Neural progenitor cell (in vitro differentiated cells): ENCODE measurements at regions not wholly inside any gene's neighbourhood (a gene's known extent, or its start where the extent isn't known, plus 50 kb on each side); places are given as distances from the start of the nearest gene placed in this dataset.
A peak's percentile ranks its signal among the peaks of the same experiment; 100 is the strongest.

Source experiments
- DNase-seq: peaks from one replicate; pipeline ENCODE4 v3.0.0-alpha.2; 2016; ENCODE audit warnings: low spot score
- H2AFZ ChIP-seq: fragments of 200-600 bp; sonication (generic); replicated peaks from 2 replicates; pipeline ENCODE4 v1.6.1; 2016; ENCODE audit warnings: antibody characterized with exemption
- H3F3A ChIP-seq: fragments of 200-600 bp; sonication (generic); 2 replicates; pipeline ENCODE4 v1.6.1; 2016; ENCODE audit warnings: antibody characterized with exemption, low read depth
- H3K27ac ChIP-seq: fragments of 200-600 bp; sonication (generic); 2 replicates; pipeline ENCODE4 v1.5.1; 2016; ENCODE audit warnings: mild to moderate bottlenecking
- H3K27me3 ChIP-seq: fragments of 200-600 bp; sonication (generic); 2 replicates; pipeline ENCODE4 v1.6.1; 2016; ENCODE audit warnings: mild to moderate bottlenecking, moderate library complexity
- H3K36me3 ChIP-seq: fragments of 200-600 bp; sonication (generic); 2 replicates; pipeline ENCODE4 v1.5.1; 2016
- H3K4me1 ChIP-seq: fragments of 200-600 bp; sonication (generic); 2 replicates; pipeline ENCODE4 v1.6.1; 2016; ENCODE audit warnings: mixed run types
- H3K4me2 ChIP-seq: fragments of 200-600 bp; sonication (generic); 2 replicates; pipeline ENCODE4 v1.6.1; 2016
- H3K4me3 ChIP-seq: fragments of 200-600 bp; sonication (generic); 2 replicates; pipeline ENCODE4 v1.5.1; 2016
- H3K79me2 ChIP-seq: fragments of 200-600 bp; sonication (generic); 2 replicates; pipeline ENCODE4 v1.6.1; 2016; ENCODE audit warnings: low read depth
- H3K9ac ChIP-seq: fragments of 200-600 bp; sonication (generic); 2 replicates; pipeline ENCODE4 v1.6.1; 2016
- H3K9me3 ChIP-seq: fragments of 200-600 bp; sonication (generic); 2 replicates; pipeline ENCODE4 v1.5.1; 2016; ENCODE audit warnings: low read depth
- H4K20me1 ChIP-seq: fragments of 200-600 bp; sonication (generic); 2 replicates; pipeline ENCODE4 v1.6.1; 2016; ENCODE audit warnings: low read depth
- H3K27ac Mint-ChIP-seq: 3 replicates; pipeline ENCODE4 v1.8.0; 2021; ENCODE audit warnings: mixed read lengths
- H3K27me3 Mint-ChIP-seq: 2 replicates; pipeline ENCODE4 v1.8.0; 2022; ENCODE audit warnings: low read depth, mild to moderate bottlenecking, inconsistent platforms, moderate library complexity, mixed read lengths; ENCODE audit not compliant: insufficient read depth
- H3K36me3 Mint-ChIP-seq: 3 replicates; pipeline ENCODE4 v1.8.0; 2021; ENCODE audit warnings: mixed read lengths
- H3K4me1 Mint-ChIP-seq: 3 replicates; pipeline ENCODE4 v1.8.0; 2021; ENCODE audit warnings: mixed read lengths
- H3K4me3 Mint-ChIP-seq: 3 replicates; pipeline ENCODE4 v1.8.0; 2021; ENCODE audit warnings: mild to moderate bottlenecking, moderate library complexity, mixed read lengths
- H3K9me3 Mint-ChIP-seq: 3 replicates; pipeline ENCODE4 v1.8.0; 2020; ENCODE audit warnings: mixed read lengths
- CTCF ChIP-seq: fragments of 200-600 bp; sonication (generic); IDR thresholded peaks from 2 replicates; pipeline ENCODE4 v1.5.1; 2017; ENCODE audit warnings: antibody characterized with exemption, mild to moderate bottlenecking
- EZH2 ChIP-seq: fragments of 200-600 bp; sonication (generic); IDR thresholded peaks from 2 replicates; pipeline ENCODE4 v1.6.1; 2017; ENCODE audit warnings: antibody characterized with exemption, mild to moderate bottlenecking, moderate library complexity
- EZH2phosphoT487 ChIP-seq: fragments of 200-600 bp; sonication (generic); IDR thresholded peaks from 2 replicates; pipeline ENCODE4 v1.6.1; 2017; ENCODE audit warnings: antibody characterized with exemption

GRCh38 chr6:19734519-19734918 lies 102.7 kb upstream of the ID4 start:
- Mint-ChIP-seq H3K36me3 (no peaks in the 10 kb centered on the region), H3K27me3 (peaks cover 3% of the 10 kb centered on the region), H3K4me3 (no peak overlapping the region), H3K4me1 (peaks cover 19% of the 10 kb centered on the region), H3K9me3 (peaks cover 18% of the 10 kb centered on the region), H3K27ac (peak overlapping the region; percentile 14)
- H3K79me2 ChIP-seq = no peaks in the 10 kb centered on the region
- no peaks in the 10 kb centered on the region for H3K9me3 ChIP-seq
- peak overlapping the region; percentile 68 for H3K27ac ChIP-seq
- TF ChIP-seq CTCF (no peak), EZH2 (no peak), EZH2phosphoT487 (no peak)
- peak; percentile 81 for DNase-seq
- H3K36me3 ChIP-seq = no peaks in the 10 kb centered on the region
- H3K4me1 ChIP-seq = peaks cover 33% of the 10 kb centered on the region
- H3K4me2 ChIP-seq = peak overlapping the region; percentile 57
- no peak overlapping the region for H3K9ac ChIP-seq
- H3K27me3 ChIP-seq = no peaks in the 10 kb centered on the region
- peak overlapping the region; percentile 17 for H3K4me3 ChIP-seq
- H4K20me1 ChIP-seq = no peaks in the 10 kb centered on the region
- H3F3A ChIP-seq = peaks cover 14% of the 10 kb centered on the region
- H2AFZ ChIP-seq = peak overlapping the region; percentile 84

- peaks cover 28% of the 10 kb centered on the region for H3K4me1 ChIP-seq
- no peaks in the 10 kb centered on the region for H3K36me3 ChIP-seq
- peaks cover 9% of the 10 kb centered on the region for H3F3A ChIP-seq
- no peak overlapping the region for H3K4me3 ChIP-seq
- H3K36me3 Mint-ChIP-seq = no peaks in the 10 kb centered on the region
- H3K9ac ChIP-seq = no peak overlapping the region
- DNase-seq = no peak
- H3K4me2 ChIP-seq = no peak overlapping the region
- peaks cover 12% of the 10 kb centered on the region for H3K9me3 Mint-ChIP-seq
- no peaks in the 10 kb centered on the region for H3K9me3 ChIP-seq
- H3K4me3 Mint-ChIP-seq = no peak overlapping the region
- H4K20me1 ChIP-seq = no peaks in the 10 kb centered on the region
- TF ChIP-seq CTCF (no peak), EZH2 (no peak), EZH2phosphoT487 (no peak)
- H3K4me1 Mint-ChIP-seq = peaks cover 19% of the 10 kb centered on the region
- H3K27ac ChIP-seq = no peak overlapping the region
- H3K27me3 Mint-ChIP-seq = peaks cover 3% of the 10 kb centered on the region
- no peak overlapping the region for H3K27ac Mint-ChIP-seq
- no peak overlapping the region for H2AFZ ChIP-seq
- H3K27me3 ChIP-seq = no peaks in the 10 kb centered on the region
- H3K79me2 ChIP-seq = no peaks in the 10 kb centered on the region
These were observed 101.1 kb upstream of the ID4 start for GRCh38 chr6:19736066-19736465.

DNA sequence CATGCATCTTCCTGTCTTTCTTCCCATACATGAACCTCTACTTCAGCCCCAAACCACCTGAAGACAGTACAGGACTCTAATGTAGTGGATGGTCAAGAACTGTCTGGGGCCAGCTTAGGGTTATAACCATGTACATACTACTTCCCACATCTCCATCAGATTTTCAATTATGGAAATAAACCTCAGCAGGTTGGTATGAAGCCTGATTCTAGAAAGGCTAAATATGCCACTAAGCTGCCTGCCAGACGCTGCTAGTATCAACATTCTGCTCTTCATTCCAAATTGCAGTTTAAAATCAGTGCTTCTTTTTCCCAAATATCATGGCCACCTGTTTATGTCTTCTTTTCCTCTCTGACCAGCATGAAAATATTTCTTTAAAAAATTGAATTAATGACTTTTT lies 99.2 kb upstream of the ID4 start:
- no peak overlapping the region for H3K4me3 Mint-ChIP-seq
- H3K4me1 Mint-ChIP-seq = peaks cover 19% of the 10 kb centered on the region
- no peaks in the 10 kb centered on the region for H3K36me3 ChIP-seq
- no peaks in the 10 kb centered on the region for H3K9me3 ChIP-seq
- H3K9ac ChIP-seq = no peak overlapping the region
- peaks cover 9% of the 10 kb centered on the region for H3F3A ChIP-seq
- H3K27me3 Mint-ChIP-seq = peaks cover 2% of the 10 kb centered on the region
- no peaks in the 10 kb centered on the region for H4K20me1 ChIP-seq
- H3K79me2 ChIP-seq = no peaks in the 10 kb centered on the region
- H3K27me3 ChIP-seq = no peaks in the 10 kb centered on the region
- peak overlapping the region; percentile 78 for H3K27ac Mint-ChIP-seq
- no peaks in the 10 kb centered on the region for H3K36me3 Mint-ChIP-seq
- TF ChIP-seq EZH2phosphoT487 (no peak), EZH2 (no peak), CTCF (no peak)
- H3K9me3 Mint-ChIP-seq = peaks cover 3% of the 10 kb centered on the region
- no peak overlapping the region for H3K27ac ChIP-seq
- no peak for DNase-seq
- H3K4me1 ChIP-seq = peaks cover 28% of the 10 kb centered on the region
- H3K4me3 ChIP-seq = no peak overlapping the region
- no peak overlapping the region for H3K4me2 ChIP-seq
- H2AFZ ChIP-seq = no peak overlapping the region

DNA sequence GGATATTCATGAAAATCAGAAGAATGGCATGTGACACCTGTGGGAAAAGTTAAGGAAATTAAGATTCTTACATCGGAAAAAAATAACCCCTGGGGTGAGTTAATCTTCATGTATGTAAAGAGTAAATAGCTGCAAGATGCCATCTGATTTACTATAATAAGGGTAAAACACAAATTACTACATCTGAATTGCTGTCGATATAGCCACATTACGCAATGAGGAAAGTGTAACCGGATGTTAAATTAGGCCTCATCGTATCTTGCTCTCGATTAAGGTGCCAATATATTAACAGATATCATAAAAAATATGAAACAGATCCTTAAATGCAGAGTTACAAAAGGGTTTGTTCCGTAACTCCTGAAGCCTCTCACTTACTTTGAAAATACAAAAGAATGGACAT lies 87.4 kb upstream of the ID4 start:
- Histone ChIP-seq H3K4me2 (no peak overlapping the region), H3K27ac (no peak overlapping the region), H3K27me3 (no peaks in the 10 kb centered on the region), H3K4me3 (no peak overlapping the region), H2AFZ (peak overlapping the region; percentile 34), H3K9ac (no peak overlapping the region), H4K20me1 (no peaks in the 10 kb centered on the region), H3K4me1 (no peaks in the 10 kb centered on the region), H3K36me3 (no peaks in the 10 kb centered on the region), H3K9me3 (no peaks in the 10 kb centered on the region), H3K79me2 (no peaks in the 10 kb centered on the region), H3F3A (no peaks in the 10 kb centered on the region)
- peaks cover 2% of the 10 kb centered on the region for H3K9me3 Mint-ChIP-seq
- no peak overlapping the region for H3K4me3 Mint-ChIP-seq
- H3K36me3 Mint-ChIP-seq = no peaks in the 10 kb centered on the region
- TF ChIP-seq CTCF = no peak
- no peak for TF ChIP-seq EZH2phosphoT487
- TF ChIP-seq EZH2 = no peak
- H3K27ac Mint-ChIP-seq = no peak overlapping the region
- DNase-seq = no peak
- H3K4me1 Mint-ChIP-seq = peaks cover 8% of the 10 kb centered on the region
- no peaks in the 10 kb centered on the region for H3K27me3 Mint-ChIP-seq
